ENCODE measurements at regions not wholly inside any gene's neighbourhood (a gene's known extent, or its start where the extent isn't known, plus 50 kb on each side); places are given as distances from the start of the nearest gene placed in this dataset.

DNA sequence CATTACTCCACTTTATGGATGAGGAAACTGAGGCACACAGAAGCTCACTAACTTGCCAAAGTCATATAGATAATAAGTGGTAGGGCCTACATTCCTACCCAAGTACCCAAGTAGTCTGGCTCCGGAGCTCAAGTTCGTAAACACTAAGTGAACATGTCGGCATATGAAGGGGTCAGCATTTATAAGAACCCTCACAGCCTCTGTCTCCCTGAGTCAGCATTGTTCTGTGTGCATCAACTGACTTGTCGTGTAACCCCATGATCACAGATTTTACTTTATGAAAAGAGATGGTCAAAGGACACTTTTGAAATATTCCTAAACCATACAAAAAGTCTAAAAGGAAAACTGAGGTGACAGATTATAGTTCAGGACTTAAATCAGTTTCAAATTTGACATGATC lies 260.1 kb upstream of the CCDC54 start:
- H3K27ac ChIP-seq (ENCODE audit: insufficient read depth, low read depth, low read length, poor library complexity, severe bottlenecking): no peak overlapping the region
- no peak overlapping the region for H3K4me3 ChIP-seq (ENCODE audit: insufficient read depth, low read depth, low read length)
- H3K27me3 ChIP-seq (ENCODE audit: control insufficient read depth, insufficient read depth, low read length, poor library complexity, severe bottlenecking): no peaks in the 10 kb centered on the region
- no peaks in the 10 kb centered on the region for H3K36me3 ChIP-seq (ENCODE audit: control insufficient read depth, insufficient read depth, low read length)
- no peaks in the 10 kb centered on the region for H3K4me1 ChIP-seq (ENCODE audit: control insufficient read depth, insufficient read depth, low read length)
- 97 to 98% methylated on average over 4 of the region's 4 CpGs for WGBS, 2 experiments
- no peaks in the 10 kb centered on the region for H3K9me3 ChIP-seq (ENCODE audit: control insufficient read depth, low read length)

DNA sequence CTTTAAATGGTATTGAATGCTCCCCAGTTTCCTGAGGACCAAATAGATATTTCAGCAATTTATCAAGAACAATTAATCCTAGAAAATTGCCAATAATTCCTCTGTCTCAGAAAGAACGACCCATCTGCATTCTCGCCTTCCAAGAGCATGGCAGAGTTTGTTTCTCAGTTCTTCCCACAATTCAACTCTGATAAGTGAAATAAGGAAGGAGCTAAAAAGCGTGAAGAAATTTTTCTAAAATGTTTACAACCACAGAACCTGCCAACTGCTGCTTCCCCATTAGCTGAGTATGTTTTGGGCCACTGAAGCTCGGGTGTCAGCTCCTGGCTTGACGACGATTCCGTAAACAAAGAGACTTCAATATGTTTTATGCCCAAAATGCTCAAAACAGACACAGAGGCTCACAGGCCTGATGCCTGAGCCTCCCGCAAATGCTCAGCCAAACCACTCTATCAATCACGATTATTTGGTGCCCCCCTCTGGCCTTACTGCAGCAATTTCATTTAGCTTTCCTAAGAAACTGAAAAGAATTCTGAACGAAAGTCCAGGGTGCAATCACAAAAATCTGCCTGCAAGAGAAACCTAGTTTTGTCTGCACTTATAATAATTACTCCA lies 259.2 kb upstream of the CCDC54 start:
- Histone ChIP-seq H3K36me3 (ENCODE audit: control insufficient read depth, insufficient read depth, low read length) (no peaks in the 10 kb centered on the region), H3K9me3 (ENCODE audit: control insufficient read depth, low read length) (no peaks in the 10 kb centered on the region), H3K4me3 (ENCODE audit: insufficient read depth, low read depth, low read length) (no peak overlapping the region), H3K27ac (ENCODE audit: insufficient read depth, low read depth, low read length, poor library complexity, severe bottlenecking) (no peak overlapping the region), H3K4me1 (ENCODE audit: control insufficient read depth, insufficient read depth, low read length) (no peaks in the 10 kb centered on the region), H3K27me3 (ENCODE audit: control insufficient read depth, insufficient read depth, low read length, poor library complexity, severe bottlenecking) (no peaks in the 10 kb centered on the region)
- WGBS, 2 experiments: 38 to 44% methylated on average over 10 of the region's 10 CpGs

DNA sequence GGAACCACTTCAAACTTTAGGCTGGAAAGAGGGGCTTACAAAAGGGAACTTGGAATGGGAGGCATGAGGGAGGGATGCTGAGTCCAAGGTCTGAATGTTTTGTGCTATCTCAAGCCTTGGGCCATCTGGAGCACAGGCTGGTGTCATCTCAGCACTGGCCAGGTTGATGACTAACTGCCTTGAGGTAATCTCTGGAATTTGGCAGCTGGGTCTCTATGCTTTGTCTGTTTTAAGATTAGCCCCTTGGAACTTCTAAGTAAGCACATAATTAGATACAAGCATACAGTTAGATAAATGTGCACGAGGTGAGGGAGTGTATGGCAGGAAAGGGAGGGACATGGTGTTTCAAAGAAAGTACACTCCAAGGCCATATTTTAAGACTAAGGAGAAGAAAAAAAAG lies 252.4 kb upstream of the CCDC54 start:
- no peaks in the 10 kb centered on the region for H3K36me3 ChIP-seq (ENCODE audit: control insufficient read depth, insufficient read depth, low read length)
- no peaks in the 10 kb centered on the region for H3K9me3 ChIP-seq (ENCODE audit: control insufficient read depth, low read length)
- no peaks in the 10 kb centered on the region for H3K4me1 ChIP-seq (ENCODE audit: control insufficient read depth, insufficient read depth, low read length)
- no peaks in the 10 kb centered on the region for H3K27me3 ChIP-seq (ENCODE audit: control insufficient read depth, insufficient read depth, low read length, poor library complexity, severe bottlenecking)
- H3K27ac ChIP-seq (ENCODE audit: insufficient read depth, low read depth, low read length, poor library complexity, severe bottlenecking): no peak overlapping the region
- 100% methylated on average over 1 of the region's 1 CpG for WGBS, 2 experiments
- H3K4me3 ChIP-seq (ENCODE audit: insufficient read depth, low read depth, low read length): no peak overlapping the region

DNA sequence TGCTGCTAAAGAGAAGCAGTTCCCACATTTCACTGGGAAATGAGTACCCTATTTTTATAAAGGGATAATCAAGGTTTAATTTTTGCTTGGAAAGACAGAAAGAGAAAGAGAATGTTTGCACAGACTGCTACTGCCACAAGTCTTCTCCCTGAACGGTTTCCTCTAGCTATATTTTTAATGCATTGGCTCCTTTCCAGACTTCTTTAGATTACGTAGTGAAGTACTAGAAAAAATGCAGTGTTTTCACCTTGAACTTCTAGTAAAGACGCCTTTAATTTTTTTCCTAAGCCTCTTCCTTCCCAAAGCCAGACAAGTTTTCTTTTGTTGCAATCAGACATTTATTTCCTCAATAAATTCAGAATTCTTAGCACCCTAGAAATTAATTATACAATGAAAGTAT lies 248.3 kb upstream of the CCDC54 start:
- H3K4me1 ChIP-seq (ENCODE audit: control insufficient read depth, insufficient read depth, low read length): no peaks in the 10 kb centered on the region
- no peaks in the 10 kb centered on the region for H3K27me3 ChIP-seq (ENCODE audit: control insufficient read depth, insufficient read depth, low read length, poor library complexity, severe bottlenecking)
- no peak overlapping the region for H3K27ac ChIP-seq (ENCODE audit: insufficient read depth, low read depth, low read length, poor library complexity, severe bottlenecking)
- WGBS, 2 experiments: 91 to 94% methylated on average over 3 of the region's 3 CpGs
- H3K36me3 ChIP-seq (ENCODE audit: control insufficient read depth, insufficient read depth, low read length): no peaks in the 10 kb centered on the region
- H3K9me3 ChIP-seq (ENCODE audit: control insufficient read depth, low read length): no peaks in the 10 kb centered on the region
- H3K4me3 ChIP-seq (ENCODE audit: insufficient read depth, low read depth, low read length): no peak overlapping the region

DNA sequence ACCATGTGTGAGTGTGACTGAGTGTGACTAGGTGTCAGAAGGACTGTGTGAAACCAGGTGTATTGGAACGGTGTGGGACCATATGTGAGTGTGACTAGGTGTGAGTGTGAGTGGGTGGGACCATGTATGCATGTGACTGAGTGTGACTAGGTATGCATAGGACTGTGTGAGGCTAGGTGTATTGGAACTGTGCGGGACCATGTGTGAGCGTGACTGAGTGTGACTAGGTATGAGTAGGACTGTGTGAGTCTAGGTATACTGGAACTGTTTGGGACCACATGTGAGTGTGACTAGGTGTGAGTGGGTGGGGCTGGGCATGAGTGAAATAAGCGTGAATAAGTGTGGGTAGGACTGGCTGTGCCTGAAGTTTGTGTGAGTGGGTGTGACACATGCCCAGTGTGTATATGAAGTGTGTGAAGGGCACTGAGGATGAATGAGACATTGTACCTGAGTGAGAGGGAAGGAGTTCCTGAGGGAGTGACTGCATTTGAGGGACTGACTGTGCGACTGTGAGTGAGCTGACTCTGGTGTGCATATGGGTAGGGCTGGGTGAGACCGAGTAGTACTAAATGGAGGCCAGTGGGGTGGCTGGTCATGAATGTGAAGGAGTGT lies 247.0 kb upstream of the CCDC54 start:
- Histone ChIP-seq H3K27me3 (ENCODE audit: control insufficient read depth, insufficient read depth, low read length, poor library complexity, severe bottlenecking) (no peaks in the 10 kb centered on the region), H3K4me3 (ENCODE audit: insufficient read depth, low read depth, low read length) (no peak overlapping the region)
- 94% methylated on average over 6 of the region's 6 CpGs for WGBS, 2 experiments

DNA sequence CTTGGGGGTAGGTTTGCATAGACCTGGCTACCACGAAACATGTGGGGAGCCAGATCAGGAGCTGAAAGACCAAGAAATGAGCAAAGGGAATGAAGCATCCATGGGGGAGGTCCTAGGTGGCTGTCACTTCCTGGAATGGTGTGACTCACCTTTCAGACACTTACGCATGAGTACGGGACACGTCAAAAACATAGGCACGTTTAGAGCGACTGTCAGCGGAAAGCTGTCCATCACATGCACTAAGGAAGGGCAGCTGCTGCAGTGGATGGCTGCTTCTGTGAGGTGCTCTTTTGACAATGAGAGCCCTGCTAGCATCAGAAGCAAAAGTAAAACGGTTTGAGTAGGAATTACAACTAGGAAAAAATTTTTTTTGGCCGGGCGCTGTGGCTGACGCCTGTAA lies 244.6 kb upstream of the CCDC54 start:
- Histone ChIP-seq H3K27ac (ENCODE audit: insufficient read depth, low read depth, low read length, poor library complexity, severe bottlenecking) (no peak overlapping the region), H3K4me3 (ENCODE audit: insufficient read depth, low read depth, low read length) (no peak overlapping the region), H3K27me3 (ENCODE audit: control insufficient read depth, insufficient read depth, low read length, poor library complexity, severe bottlenecking) (no peaks in the 10 kb centered on the region), H3K4me1 (ENCODE audit: control insufficient read depth, insufficient read depth, low read length) (no peaks in the 10 kb centered on the region), H3K9me3 (ENCODE audit: control insufficient read depth, low read length) (no peaks in the 10 kb centered on the region), H3K36me3 (ENCODE audit: control insufficient read depth, insufficient read depth, low read length) (no peaks in the 10 kb centered on the region)
- WGBS, 2 experiments: 93 to 95% methylated on average over 11 of the region's 11 CpGs

More for the DNA sequence above, 247.0 kb upstream of the CCDC54 start:
- Histone ChIP-seq H3K9me3 (ENCODE audit: control insufficient read depth, low read length) (no peaks in the 10 kb centered on the region), H3K4me1 (ENCODE audit: control insufficient read depth, insufficient read depth, low read length) (no peaks in the 10 kb centered on the region), H3K36me3 (ENCODE audit: control insufficient read depth, insufficient read depth, low read length) (no peaks in the 10 kb centered on the region), H3K27ac (ENCODE audit: insufficient read depth, low read depth, low read length, poor library complexity, severe bottlenecking) (no peak overlapping the region)

DNA sequence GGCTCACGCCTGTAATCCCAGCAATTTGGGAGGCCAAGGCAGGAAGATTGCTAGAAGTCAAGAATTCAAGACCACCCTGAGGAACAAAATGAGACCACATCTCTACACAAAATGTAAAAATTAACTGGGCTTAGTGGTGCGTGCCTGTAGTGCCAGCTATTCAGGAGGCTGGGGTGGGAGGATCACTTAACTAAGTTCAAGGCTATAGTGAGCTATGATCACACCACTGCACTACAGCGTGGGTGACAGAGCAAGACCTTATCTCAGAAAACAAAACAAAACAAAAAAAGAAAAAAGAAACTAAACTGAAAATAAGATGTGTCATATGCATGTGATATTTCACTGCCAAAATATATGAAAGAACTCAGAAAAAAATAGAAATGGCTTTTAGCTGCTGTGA lies 243.3 kb upstream of the CCDC54 start:
- WGBS, 2 experiments: 87 to 88% methylated on average over 2 of the region's 3 CpGs
- Histone ChIP-seq H3K27me3 (ENCODE audit: control insufficient read depth, insufficient read depth, low read length, poor library complexity, severe bottlenecking) (no peaks in the 10 kb centered on the region), H3K36me3 (ENCODE audit: control insufficient read depth, insufficient read depth, low read length) (no peaks in the 10 kb centered on the region), H3K4me3 (ENCODE audit: insufficient read depth, low read depth, low read length) (no peak overlapping the region), H3K9me3 (ENCODE audit: control insufficient read depth, low read length) (no peaks in the 10 kb centered on the region), H3K4me1 (ENCODE audit: control insufficient read depth, insufficient read depth, low read length) (no peaks in the 10 kb centered on the region), H3K27ac (ENCODE audit: insufficient read depth, low read depth, low read length, poor library complexity, severe bottlenecking) (no peak overlapping the region)

DNA sequence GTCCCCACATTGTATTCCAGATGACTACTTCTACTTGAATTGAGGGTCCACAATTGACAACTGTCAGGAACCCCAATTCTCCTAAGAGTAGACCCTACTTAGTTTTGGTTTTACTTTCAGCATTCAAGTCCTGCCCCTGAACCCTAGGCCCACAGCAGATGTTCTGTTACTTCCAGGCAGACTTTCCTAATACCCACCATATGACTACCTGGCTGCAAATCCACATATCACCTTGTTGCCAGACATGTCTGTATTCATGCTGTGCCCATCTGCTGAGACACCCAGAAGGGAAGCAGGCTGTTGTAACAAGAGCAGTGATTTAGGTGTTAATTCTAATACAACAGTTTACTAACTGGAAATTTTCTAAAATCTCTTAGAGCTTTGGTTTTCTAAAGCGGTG lies 235.1 kb upstream of the CCDC54 start:
- Histone ChIP-seq H3K9me3 (ENCODE audit: control insufficient read depth, low read length) (no peaks in the 10 kb centered on the region), H3K4me3 (ENCODE audit: insufficient read depth, low read depth, low read length) (no peak overlapping the region), H3K27me3 (ENCODE audit: control insufficient read depth, insufficient read depth, low read length, poor library complexity, severe bottlenecking) (no peaks in the 10 kb centered on the region), H3K27ac (ENCODE audit: insufficient read depth, low read depth, low read length, poor library complexity, severe bottlenecking) (no peak overlapping the region), H3K4me1 (ENCODE audit: control insufficient read depth, insufficient read depth, low read length) (peaks cover 7% of the 10 kb centered on the region), H3K36me3 (ENCODE audit: control insufficient read depth, insufficient read depth, low read length) (no peaks in the 10 kb centered on the region)
- WGBS, 2 experiments: no CpG with 5 or more reads among the region's 1 CpG

DNA sequence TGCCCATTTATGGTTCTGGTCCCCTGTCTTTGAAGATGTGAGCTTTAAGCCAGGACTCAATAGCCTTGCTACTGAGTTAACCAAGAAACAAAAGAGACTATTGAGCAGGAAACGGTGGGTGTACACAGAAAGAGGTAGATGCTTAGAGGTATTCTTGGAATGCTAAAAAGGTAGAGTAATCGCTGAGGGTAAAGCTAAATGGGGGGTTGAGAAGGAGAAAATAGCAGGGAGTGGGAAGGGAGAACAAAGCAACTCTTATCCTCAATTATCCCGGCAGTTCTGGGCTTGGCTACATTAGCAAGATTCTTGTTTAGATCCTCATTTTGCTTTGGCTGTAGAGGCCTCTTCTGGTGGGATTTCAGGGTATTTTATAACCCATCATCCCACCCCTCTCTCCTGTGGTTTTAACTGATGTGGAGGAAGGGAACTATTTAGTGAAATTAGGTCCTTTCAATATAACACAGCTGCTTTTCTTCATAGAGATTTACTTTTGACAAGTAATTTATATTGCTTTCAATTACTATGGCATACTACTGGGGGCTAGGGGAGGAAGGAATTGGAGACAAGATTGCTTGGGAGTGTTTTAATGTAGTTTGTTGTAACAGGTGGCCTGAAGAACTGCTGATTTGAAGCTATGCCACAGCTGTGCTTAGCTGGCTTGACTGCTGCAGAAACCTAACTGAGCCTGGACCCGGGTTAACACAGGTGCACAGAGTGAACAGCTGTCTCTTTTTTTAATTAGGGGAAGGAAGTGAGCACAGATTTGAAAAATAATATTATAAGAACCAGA lies 234.3 kb upstream of the CCDC54 start:
- Histone ChIP-seq H3K27me3 (ENCODE audit: control insufficient read depth, insufficient read depth, low read length, poor library complexity, severe bottlenecking) (no peaks in the 10 kb centered on the region), H3K36me3 (ENCODE audit: control insufficient read depth, insufficient read depth, low read length) (no peaks in the 10 kb centered on the region), H3K4me1 (ENCODE audit: control insufficient read depth, insufficient read depth, low read length) (peaks cover 7% of the 10 kb centered on the region), H3K27ac (ENCODE audit: insufficient read depth, low read depth, low read length, poor library complexity, severe bottlenecking) (peak overlapping the region; percentile 44), H3K4me3 (ENCODE audit: insufficient read depth, low read depth, low read length) (no peak overlapping the region), H3K9me3 (ENCODE audit: control insufficient read depth, low read length) (no peaks in the 10 kb centered on the region)
- 24 to 28% methylated on average over 4 of the region's 4 CpGs for WGBS, 2 experiments

DNA sequence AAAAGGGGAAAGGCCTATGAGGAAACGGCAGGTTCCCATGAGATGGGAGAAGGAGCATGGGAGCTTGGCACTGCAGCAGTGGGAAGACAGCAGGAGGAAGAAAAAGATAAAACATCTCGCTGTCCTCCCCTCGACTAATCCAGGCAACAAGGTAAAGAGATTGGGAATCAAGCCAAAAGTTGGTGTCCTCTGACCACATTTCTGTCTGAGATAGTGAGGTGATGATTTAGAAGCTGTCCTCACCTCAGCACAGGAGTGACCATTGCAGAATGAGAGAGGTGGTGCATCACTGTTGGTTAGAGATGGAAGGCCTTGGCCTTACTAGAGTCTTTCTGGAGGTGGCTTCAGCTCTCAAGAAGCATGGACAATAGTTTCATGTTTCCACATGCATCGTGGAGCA lies 226.6 kb upstream of the CCDC54 start:
- Histone ChIP-seq H3K9me3 (ENCODE audit: control insufficient read depth, low read length) (no peaks in the 10 kb centered on the region), H3K4me1 (ENCODE audit: control insufficient read depth, insufficient read depth, low read length) (no peaks in the 10 kb centered on the region), H3K36me3 (ENCODE audit: control insufficient read depth, insufficient read depth, low read length) (no peaks in the 10 kb centered on the region), H3K27ac (ENCODE audit: insufficient read depth, low read depth, low read length, poor library complexity, severe bottlenecking) (no peak overlapping the region), H3K27me3 (ENCODE audit: control insufficient read depth, insufficient read depth, low read length, poor library complexity, severe bottlenecking) (no peaks in the 10 kb centered on the region), H3K4me3 (ENCODE audit: insufficient read depth, low read depth, low read length) (no peak overlapping the region)
- 94 to 96% methylated on average over 4 of the region's 4 CpGs for WGBS, 2 experiments
